LNCAP (cell line): ENCODE measurements at regions not wholly inside any gene's neighbourhood (a gene's known extent, or its start where the extent isn't known, plus 50 kb on each side); places are given as distances from the start of the nearest gene placed in this dataset.

Experiments used
- CTCF ChIP-seq: fragments of 450-650 bp; IDR thresholded peaks from 2 replicates; pipeline ENCODE4 v1.5.1; 2017; ENCODE audit warnings: mild to moderate bottlenecking

- no peak for TF ChIP-seq CTCF
Measured at GRCh38 chr22:48332438-48333322, 1495.0 kb downstream of the BRD1 start.

GRCh38 chr22:48331691-48332220 lies 1495.9 kb downstream of the BRD1 start:
- no peak for TF ChIP-seq CTCF

GRCh38 chr22:48331266-48331665 lies 1496.4 kb downstream of the BRD1 start:
- no peak for TF ChIP-seq CTCF

GRCh38 chr22:48327721-48328120 lies 1500.0 kb downstream of the BRD1 start:
- TF ChIP-seq CTCF = no peak

GRCh38 chr22:48323746-48324145 lies 1503.9 kb downstream of the BRD1 start:
- no peak for TF ChIP-seq CTCF

- TF ChIP-seq CTCF = no peak
Measured at GRCh38 chr22:48322907-48323306, 1504.8 kb downstream of the BRD1 start.

GRCh38 chr22:48321986-48322545 lies 1505.6 kb downstream of the BRD1 start:
- no peak for TF ChIP-seq CTCF
